H9 (cell line): ENCODE measurements at regions not wholly inside any gene's neighbourhood (a gene's known extent, or its start where the extent isn't known, plus 50 kb on each side); places are given as distances from the start of the nearest gene placed in this dataset.

Experiments used
- DNase-seq: peaks from one replicate; pipeline ENCODE4 v3.0.0-alpha.2; 2017
- H2AFZ ChIP-seq: one replicate; pipeline ENCODE4 v1.6.1; 2013; ENCODE audit warnings: mild to moderate bottlenecking, low read length, control low read depth, moderate library complexity
- H2AK5ac ChIP-seq: 2 replicates; pipeline ENCODE4 v1.6.1; 2013; ENCODE audit warnings: low read length, control low read depth, mixed read lengths; ENCODE audit not compliant: insufficient read length
- H2BK120ac ChIP-seq: one replicate; pipeline ENCODE4 v1.6.1; 2013; ENCODE audit warnings: low read depth, mild to moderate bottlenecking, low read length, control low read depth, inconsistent platforms; ENCODE audit not compliant: poor library complexity, severe bottlenecking
- H2BK12ac ChIP-seq: 2 replicates; pipeline ENCODE4 v1.6.1; 2013; ENCODE audit warnings: low read length, control low read depth, mixed read lengths, low read depth; ENCODE audit not compliant: insufficient read length
- H2BK15ac ChIP-seq: 2 replicates; pipeline ENCODE4 v1.6.1; 2013; ENCODE audit warnings: low read depth, low read length, control low read depth
- H2BK20ac ChIP-seq: one replicate; pipeline ENCODE4 v1.6.1; 2013; ENCODE audit warnings: low read depth, mild to moderate bottlenecking, low read length, control low read depth, inconsistent platforms; ENCODE audit not compliant: poor library complexity, severe bottlenecking
- H2BK5ac ChIP-seq: 2 replicates; pipeline ENCODE4 v1.6.1; 2013; ENCODE audit warnings: low read length, control low read depth, mixed read lengths; ENCODE audit not compliant: insufficient read length
- H3K14ac ChIP-seq: 2 replicates; pipeline ENCODE4 v1.6.1; 2013; ENCODE audit warnings: low read length, control low read depth; ENCODE audit not compliant: insufficient read depth
- H3K18ac ChIP-seq: 2 replicates; pipeline ENCODE4 v1.6.1; 2013; ENCODE audit warnings: low read depth, mild to moderate bottlenecking, mixed read lengths, low read length, control low read depth; ENCODE audit not compliant: insufficient read length
- H3K23ac ChIP-seq: 2 replicates; pipeline ENCODE4 v1.6.1; 2013; ENCODE audit warnings: low read length, control low read depth, mixed read lengths, low read depth; ENCODE audit not compliant: insufficient read length
- H3K23me2 ChIP-seq: 2 replicates; pipeline ENCODE4 v1.6.1; 2013; ENCODE audit warnings: low read depth, mild to moderate bottlenecking, mixed read lengths, low read length, control low read depth; ENCODE audit not compliant: insufficient read length, poor library complexity, severe bottlenecking
- H3K27ac ChIP-seq: 2 replicates; pipeline ENCODE4 v1.5.1; 2013; ENCODE audit warnings: low read length, control low read depth, mixed read lengths, low read depth; ENCODE audit not compliant: insufficient read length
- H3K27me3 ChIP-seq: 2 replicates; pipeline ENCODE4 v1.6.1; 2013; ENCODE audit warnings: low read length, control low read depth, inconsistent platforms; ENCODE audit not compliant: insufficient read depth
- H3K4ac ChIP-seq: 2 replicates; pipeline ENCODE4 v1.6.1; 2013; ENCODE audit warnings: low read depth, mild to moderate bottlenecking, control low read depth, inconsistent platforms, low read length, moderate library complexity
- H3K4me1 ChIP-seq: 2 replicates; pipeline ENCODE4 v1.6.1; 2013; ENCODE audit warnings: low read length, control low read depth, inconsistent platforms; ENCODE audit not compliant: insufficient read depth
- H3K4me2 ChIP-seq: 2 replicates; pipeline ENCODE4 v1.6.1; 2013; ENCODE audit warnings: low read length, control low read depth, mixed read lengths; ENCODE audit not compliant: insufficient read length, insufficient read depth
- H3K56ac ChIP-seq: 2 replicates; pipeline ENCODE4 v1.6.1; 2013; ENCODE audit warnings: low read depth, mild to moderate bottlenecking, mixed read lengths, low read length, control low read depth; ENCODE audit not compliant: insufficient read length
- H3K79me1 ChIP-seq: 2 replicates; pipeline ENCODE4 v1.6.1; 2013; ENCODE audit warnings: low read depth, mild to moderate bottlenecking, moderate library complexity, low read length, control low read depth, inconsistent platforms; ENCODE audit not compliant: insufficient read depth, poor library complexity, severe bottlenecking
- H3K79me2 ChIP-seq: 2 replicates; pipeline ENCODE4 v1.6.1; 2013; ENCODE audit warnings: low read length, control low read depth, inconsistent platforms; ENCODE audit not compliant: insufficient read depth
- H3K9ac ChIP-seq: 2 replicates; pipeline ENCODE4 v1.6.1; 2013; ENCODE audit warnings: low read length, control low read depth, mixed read lengths; ENCODE audit not compliant: insufficient read length; ENCODE audit errors: extremely low read depth
- H3K9me3 ChIP-seq: one replicate; pipeline ENCODE4 v1.6.1; 2013; ENCODE audit warnings: low read depth, low read length, inconsistent platforms; ENCODE audit not compliant: control insufficient read depth
- H3T11ph ChIP-seq: one replicate; pipeline ENCODE4 v1.6.1; 2013; ENCODE audit warnings: mild to moderate bottlenecking, low read length, control low read depth, inconsistent platforms
- H4K20me1 ChIP-seq: one replicate; pipeline ENCODE4 v1.6.1; 2013; ENCODE audit not compliant: control insufficient read depth, insufficient read length, insufficient read depth
- H4K5ac ChIP-seq: 2 replicates; pipeline ENCODE4 v1.6.1; 2013; ENCODE audit warnings: low read depth, mild to moderate bottlenecking, mixed read lengths, low read length, control low read depth; ENCODE audit not compliant: insufficient read length
- H4K8ac ChIP-seq: replicated peaks from 2 replicates; pipeline ENCODE4 v1.6.1; 2013; ENCODE audit warnings: low read length, control low read depth, mixed read lengths, low read depth; ENCODE audit not compliant: insufficient read length
- H4K91ac ChIP-seq: 2 replicates; pipeline ENCODE4 v1.6.1; 2013; ENCODE audit warnings: low read depth, mild to moderate bottlenecking, moderate library complexity, mixed read lengths, low read length, control low read depth; ENCODE audit not compliant: insufficient read length
- H3K27ac Mint-ChIP-seq, 3 experiments: 2 replicates in 2 of 3; 3 replicates in 1 of 3; pipeline ENCODE4 v1.8.0; 2020 to 2021; ENCODE audit warnings: mixed read lengths in 3 of 3, mild to moderate bottlenecking in 1 of 3, moderate library complexity in 1 of 3
- H3K27me3 Mint-ChIP-seq: 2 replicates; pipeline ENCODE4 v1.8.0; 2021; ENCODE audit warnings: low read depth, mild to moderate bottlenecking, moderate library complexity, mixed read lengths
- H3K36me3 Mint-ChIP-seq, 3 experiments: 2 replicates in 2 of 3; 3 replicates in 1 of 3; pipeline ENCODE4 v1.8.0; 2020 to 2021; ENCODE audit warnings: low read depth in 3 of 3, mixed read lengths in 3 of 3; ENCODE audit not compliant: insufficient read depth in 1 of 3
- H3K4me1 Mint-ChIP-seq, 2 experiments: 2 replicates each; pipeline ENCODE4 v1.8.0; 2020; ENCODE audit warnings: mixed read lengths in 2 of 2
- H3K4me3 Mint-ChIP-seq, 2 experiments: 2 replicates in 1 of 2; 3 replicates in 1 of 2; pipeline ENCODE4 v1.8.0; 2020 to 2021; ENCODE audit warnings: mild to moderate bottlenecking in 2 of 2, mixed read lengths in 2 of 2, moderate library complexity in 1 of 2
- H3K9me3 Mint-ChIP-seq, 2 experiments: 2 replicates in 1 of 2; 3 replicates in 1 of 2; pipeline ENCODE4 v1.8.0; 2020; ENCODE audit warnings: mild to moderate bottlenecking in 2 of 2, mixed read lengths in 2 of 2, moderate library complexity in 1 of 2
- WGBS: extraction: QIAGEN DNeasy Blood & Tissue Kit; methylation state at CpG from one replicate; pipeline ENCODE4 v1.1.7; 2013; ENCODE audit warnings: missing lambda C conversion rate, low lambda C conversion rate, mixed read lengths; ENCODE audit not compliant: insufficient read length; ENCODE audit errors: extremely low coverage; 5-methylcytosine and 5-hydroxymethylcytosine counted together
- TF ChIP-seq, protein P1 (sequence below): fragments of 200-600 bp; sonication (generic); conservative IDR thresholded peaks from 3 replicates; pipeline ENCODE4 v1.8.0; 2021; ENCODE audit warnings: antibody characterized with exemption, mild to moderate bottlenecking

DNA sequence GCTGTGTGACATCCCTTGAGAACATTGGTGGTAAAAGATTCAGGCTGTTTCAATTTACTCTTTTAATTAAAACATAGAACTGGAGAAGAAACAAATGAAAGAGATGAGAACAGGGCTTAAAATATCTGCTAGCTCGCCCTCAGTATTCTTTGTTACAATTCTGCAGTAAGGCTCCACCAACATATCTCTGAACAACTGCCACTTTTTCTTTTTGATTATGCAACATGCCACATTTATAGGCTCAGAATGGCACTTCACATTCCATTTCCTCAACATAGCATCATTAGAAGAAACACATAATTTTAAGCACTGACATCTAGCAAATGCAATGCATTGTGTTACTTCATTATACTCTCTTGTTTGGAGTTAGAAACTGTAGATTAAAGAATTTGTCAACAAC, 1315.2 kb downstream of the LRFN5 start:
- H3K9me3 Mint-ChIP-seq: peaks cover 0 to 3% of the 10 kb centered on the region in 2 experiments; a peak in 4 of 5 replicates
- no peaks in the 10 kb centered on the region for H3K9me3 ChIP-seq
- no peaks in the 10 kb centered on the region for H3K79me1 ChIP-seq
- H3K18ac ChIP-seq: no peak overlapping the region
- no peaks in the 10 kb centered on the region for H3K4me1 Mint-ChIP-seq
- no peak overlapping the region for H3K4me3 Mint-ChIP-seq
- H4K8ac ChIP-seq: no peak overlapping the region
- H3K27ac Mint-ChIP-seq: no peak overlapping the region
- H3K27ac ChIP-seq: no peak overlapping the region
- no CpG with 5 or more reads among the region's 1 CpG for WGBS
- no peak overlapping the region for H4K5ac ChIP-seq
- no peak overlapping the region for H2BK5ac ChIP-seq
- no peak overlapping the region for H2BK20ac ChIP-seq
- H4K91ac ChIP-seq: no peak overlapping the region
- H2BK120ac ChIP-seq: no peak overlapping the region
- H2AFZ ChIP-seq: no peak overlapping the region
- H3K4ac ChIP-seq: no peak overlapping the region
- no peaks in the 10 kb centered on the region for H3K27me3 ChIP-seq
- no peak overlapping the region for H3K4me2 ChIP-seq
- H4K20me1 ChIP-seq: no peaks in the 10 kb centered on the region
- no peak overlapping the region for H3K14ac ChIP-seq
- H3K79me2 ChIP-seq: no peaks in the 10 kb centered on the region
- no peak overlapping the region for H3T11ph ChIP-seq
- peaks cover 0 to 4% (median 2%) of the 10 kb centered on the region in 3 experiments; a peak in 1 of 7 replicates for H3K36me3 Mint-ChIP-seq
- no peaks in the 10 kb centered on the region for H3K4me1 ChIP-seq
- H3K9ac ChIP-seq: no peak overlapping the region
- H3K27me3 Mint-ChIP-seq: no peaks in the 10 kb centered on the region
- H2BK12ac ChIP-seq: no peak overlapping the region
- no peak for DNase-seq
- no peak overlapping the region for H2BK15ac ChIP-seq
- no peak overlapping the region for H3K56ac ChIP-seq
- TF ChIP-seq, protein P1, sequence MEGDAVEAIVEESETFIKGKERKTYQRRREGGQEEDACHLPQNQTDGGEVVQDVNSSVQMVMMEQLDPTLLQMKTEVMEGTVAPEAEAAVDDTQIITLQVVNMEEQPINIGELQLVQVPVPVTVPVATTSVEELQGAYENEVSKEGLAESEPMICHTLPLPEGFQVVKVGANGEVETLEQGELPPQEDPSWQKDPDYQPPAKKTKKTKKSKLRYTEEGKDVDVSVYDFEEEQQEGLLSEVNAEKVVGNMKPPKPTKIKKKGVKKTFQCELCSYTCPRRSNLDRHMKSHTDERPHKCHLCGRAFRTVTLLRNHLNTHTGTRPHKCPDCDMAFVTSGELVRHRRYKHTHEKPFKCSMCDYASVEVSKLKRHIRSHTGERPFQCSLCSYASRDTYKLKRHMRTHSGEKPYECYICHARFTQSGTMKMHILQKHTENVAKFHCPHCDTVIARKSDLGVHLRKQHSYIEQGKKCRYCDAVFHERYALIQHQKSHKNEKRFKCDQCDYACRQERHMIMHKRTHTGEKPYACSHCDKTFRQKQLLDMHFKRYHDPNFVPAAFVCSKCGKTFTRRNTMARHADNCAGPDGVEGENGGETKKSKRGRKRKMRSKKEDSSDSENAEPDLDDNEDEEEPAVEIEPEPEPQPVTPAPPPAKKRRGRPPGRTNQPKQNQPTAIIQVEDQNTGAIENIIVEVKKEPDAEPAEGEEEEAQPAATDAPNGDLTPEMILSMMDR: no peak
- H2AK5ac ChIP-seq: no peak overlapping the region
- no peaks in the 10 kb centered on the region for H3K23me2 ChIP-seq
- H3K23ac ChIP-seq: no peak overlapping the region
